ENCODE measurements at regions not wholly inside any gene's neighbourhood (a gene's known extent, or its start where the extent isn't known, plus 50 kb on each side); places are given as distances from the start of the nearest gene placed in this dataset.

GRCh38 chr16:86635176-86635876, 57.0 kb downstream of the FOXL1 start:
- TF ChIP-seq CTCF (IDR thresholded peaks at IDR 0.05) (no peak), POLR2A (IDR thresholded peaks at IDR 0.05) (no peak)

Measured in ovary (tissue), 3 donors.